ENCODE measurements at regions not wholly inside any gene's neighbourhood (a gene's known extent, or its start where the extent isn't known, plus 50 kb on each side); places are given as distances from the start of the nearest gene placed in this dataset.

- no peak for TF ChIP-seq CREB5 (CRISPR knock-in tag; IDR thresholded peaks at IDR 0.05; ENCODE audit: low read depth)
- TF ChIP-seq PATZ1 (CRISPR knock-in tag; IDR thresholded peaks at IDR 0.05; ENCODE audit: borderline replicate concordance): no peak
- no peak for TF ChIP-seq PPARA (CRISPR knock-in tag; IDR thresholded peaks at IDR 0.05; ENCODE audit: borderline replicate concordance)
- no peak for TF ChIP-seq TSHZ2 (CRISPR knock-in tag; IDR thresholded peaks at IDR 0.05)
- TF ChIP-seq ISL1 (CRISPR knock-in tag; IDR thresholded peaks at IDR 0.05): no peak
- no peak for TF ChIP-seq OSR1 (CRISPR knock-in tag; IDR thresholded peaks at IDR 0.05)
- no peak for TF ChIP-seq ZNF8 (CRISPR knock-in tag; IDR thresholded peaks at IDR 0.05)
- no peak for TF ChIP-seq BACH2 (CRISPR knock-in tag; IDR thresholded peaks at IDR 0.05; ENCODE audit: borderline replicate concordance)
- no peak for TF ChIP-seq POU6F1 (CRISPR knock-in tag; IDR thresholded peaks at IDR 0.05; ENCODE audit: borderline replicate concordance, low read depth)
- no peak for TF ChIP-seq ZNF70 (CRISPR knock-in tag; IDR thresholded peaks at IDR 0.05)
- ATAC-seq: no peak
Measured at GRCh38 chr7:94067506-94067905, 63.4 kb upstream of the BET1 start.

GRCh38 chr7:94069162-94069739, 65.1 kb upstream of the BET1 start:
- no peak for TF ChIP-seq BACH2 (CRISPR knock-in tag; IDR thresholded peaks at IDR 0.05; ENCODE audit: borderline replicate concordance)
- no peak for TF ChIP-seq PATZ1 (CRISPR knock-in tag; IDR thresholded peaks at IDR 0.05; ENCODE audit: borderline replicate concordance)
- no peak for TF ChIP-seq OSR1 (CRISPR knock-in tag; IDR thresholded peaks at IDR 0.05)
- TF ChIP-seq ISL1 (CRISPR knock-in tag; IDR thresholded peaks at IDR 0.05): no peak
- no peak for TF ChIP-seq ZC3H10 (CRISPR knock-in tag; IDR thresholded peaks at IDR 0.05)
- no peak for TF ChIP-seq RARB (CRISPR knock-in tag; IDR thresholded peaks at IDR 0.05)
- no peak for TF ChIP-seq ESRRG (CRISPR knock-in tag; IDR thresholded peaks at IDR 0.05)
- TF ChIP-seq POU6F1 (CRISPR knock-in tag; IDR thresholded peaks at IDR 0.05; ENCODE audit: borderline replicate concordance, low read depth): no peak
- TF ChIP-seq ZFP3 (CRISPR knock-in tag; IDR thresholded peaks at IDR 0.05): no peak
- no peak for TF ChIP-seq GLIS3 (CRISPR knock-in tag; IDR thresholded peaks at IDR 0.05)
- TF ChIP-seq TSHZ2 (CRISPR knock-in tag; IDR thresholded peaks at IDR 0.05): no peak
- TF ChIP-seq CREB5 (CRISPR knock-in tag; IDR thresholded peaks at IDR 0.05; ENCODE audit: low read depth): no peak
- TF ChIP-seq CSDC2 (CRISPR knock-in tag; IDR thresholded peaks at IDR 0.05): no peak
- no peak for TF ChIP-seq ARNTL (CRISPR knock-in tag; IDR thresholded peaks at IDR 0.05; ENCODE audit: borderline replicate concordance, low read depth)
- no peak for TF ChIP-seq TCF4 (CRISPR knock-in tag; IDR thresholded peaks at IDR 0.05; ENCODE audit: borderline replicate concordance)
- TF ChIP-seq CSRNP3 (CRISPR knock-in tag; IDR thresholded peaks at IDR 0.05): no peak
- no peak for TF ChIP-seq ZNF8 (CRISPR knock-in tag; IDR thresholded peaks at IDR 0.05)
- ATAC-seq: no peak

All from SK-N-SH treated with all-trans-retinoic acid at 6 μM for 48 hours (cell line).